AG04450 (cell line): ENCODE measurements at regions not wholly inside any gene's neighbourhood (a gene's known extent, or its start where the extent isn't known, plus 50 kb on each side); places are given as distances from the start of the nearest gene placed in this dataset.

ENCODE experiments used
- CTCF ChIA-PET: fragments of 300-600, 350-600 bp; formaldehyde crosslinking; extraction: SDS; loops from one replicate; lab custom pipeline; 2022; ENCODE audit warnings: antibody characterized with exemption, inconsistent platforms; lab: Charles Lee
- POLR2A ChIA-PET: fragments of 350-600 bp; formaldehyde crosslinking; extraction: SDS; loops from one replicate; lab custom pipeline; 2021; ENCODE audit warnings: antibody characterized with exemption, inconsistent platforms; lab: Yijun Ruan, JAX
- DNase-seq: peaks from one replicate; pipeline ENCODE4 v3.0.0-alpha.2; 2011; ENCODE audit warnings: low read depth, low spot score
- H3K27ac ChIP-seq: one replicate; pipeline ENCODE4 v1.5.1; 2012; ENCODE audit warnings: low read depth, low read length, control low read depth
- H3K27me3 ChIP-seq: one replicate; pipeline ENCODE4 v1.6.0; 2012; ENCODE audit warnings: low read length; ENCODE audit not compliant: control insufficient read depth, insufficient read depth
- H3K4me3 ChIP-seq: 2 replicates; pipeline ENCODE4 v1.5.1; 2011; ENCODE audit warnings: mild to moderate bottlenecking, low read depth, low read length, control low read depth
- H3K9me3 ChIP-seq: 2 replicates; pipeline ENCODE4 v1.5.1; 2012; ENCODE audit warnings: low read length; ENCODE audit not compliant: control insufficient read depth, insufficient read depth
- TF ChIP-seq, protein P1 (sequence below): IDR thresholded peaks from 2 replicates; pipeline ENCODE4 v1.5.1; 2011; ENCODE audit warnings: low read depth, low read length, control low read depth, inconsistent platforms

DNA sequence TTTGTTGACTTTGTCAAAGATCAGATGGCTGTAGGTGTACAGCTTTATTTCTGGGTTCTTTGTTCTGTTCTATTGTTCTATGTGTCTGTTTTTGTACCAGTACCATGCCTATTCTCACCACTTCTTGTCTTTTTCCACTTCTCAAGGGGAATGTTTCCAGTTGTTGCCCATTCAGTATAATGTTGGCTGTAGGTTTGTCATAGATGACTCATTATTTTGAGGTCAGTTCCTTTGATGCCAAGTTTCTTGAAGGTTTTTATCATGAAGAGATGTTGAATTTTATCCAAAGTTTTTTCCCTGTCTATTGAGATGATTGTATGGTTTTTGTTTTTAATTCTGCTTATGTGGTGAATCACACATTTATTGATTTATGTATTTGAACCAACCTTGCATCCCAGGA lies 216.7 kb upstream of the RNF32 start:
- CTCF ChIA-PET: no interaction called here
- TF ChIP-seq, protein P1, sequence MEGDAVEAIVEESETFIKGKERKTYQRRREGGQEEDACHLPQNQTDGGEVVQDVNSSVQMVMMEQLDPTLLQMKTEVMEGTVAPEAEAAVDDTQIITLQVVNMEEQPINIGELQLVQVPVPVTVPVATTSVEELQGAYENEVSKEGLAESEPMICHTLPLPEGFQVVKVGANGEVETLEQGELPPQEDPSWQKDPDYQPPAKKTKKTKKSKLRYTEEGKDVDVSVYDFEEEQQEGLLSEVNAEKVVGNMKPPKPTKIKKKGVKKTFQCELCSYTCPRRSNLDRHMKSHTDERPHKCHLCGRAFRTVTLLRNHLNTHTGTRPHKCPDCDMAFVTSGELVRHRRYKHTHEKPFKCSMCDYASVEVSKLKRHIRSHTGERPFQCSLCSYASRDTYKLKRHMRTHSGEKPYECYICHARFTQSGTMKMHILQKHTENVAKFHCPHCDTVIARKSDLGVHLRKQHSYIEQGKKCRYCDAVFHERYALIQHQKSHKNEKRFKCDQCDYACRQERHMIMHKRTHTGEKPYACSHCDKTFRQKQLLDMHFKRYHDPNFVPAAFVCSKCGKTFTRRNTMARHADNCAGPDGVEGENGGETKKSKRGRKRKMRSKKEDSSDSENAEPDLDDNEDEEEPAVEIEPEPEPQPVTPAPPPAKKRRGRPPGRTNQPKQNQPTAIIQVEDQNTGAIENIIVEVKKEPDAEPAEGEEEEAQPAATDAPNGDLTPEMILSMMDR: no peak
- Histone ChIP-seq H3K4me3 (no peak overlapping the region), H3K27ac (no peak overlapping the region), H3K27me3 (no peaks in the 10 kb centered on the region), H3K9me3 (peaks cover 6% of the 10 kb centered on the region; the same call in 1 of the 2 replicates)
- POLR2A ChIA-PET: no interaction called here
- DNase-seq: no peak

DNA sequence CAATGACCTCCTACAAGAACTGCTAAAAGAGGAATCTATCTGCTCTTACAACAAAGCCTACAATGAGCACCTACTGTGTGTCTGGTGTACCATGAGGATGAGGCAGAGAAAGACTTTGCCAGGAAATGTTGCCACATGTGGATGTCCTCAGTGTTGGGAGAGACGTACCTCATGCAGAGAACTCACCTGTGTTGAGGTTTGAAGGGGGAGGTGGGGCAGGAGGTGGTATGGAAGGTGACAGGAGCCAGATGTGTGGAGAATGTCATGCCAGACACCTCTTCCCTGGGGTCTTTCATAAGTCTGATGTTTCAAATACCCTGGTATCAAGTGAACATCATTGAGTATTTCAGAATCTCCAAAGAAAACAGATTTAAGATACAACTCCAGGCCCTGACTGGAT lies 220.1 kb upstream of the RNF32 start:
- no peak for DNase-seq
- CTCF ChIA-PET: no interaction called here
- POLR2A ChIA-PET: no interaction called here

DNA sequence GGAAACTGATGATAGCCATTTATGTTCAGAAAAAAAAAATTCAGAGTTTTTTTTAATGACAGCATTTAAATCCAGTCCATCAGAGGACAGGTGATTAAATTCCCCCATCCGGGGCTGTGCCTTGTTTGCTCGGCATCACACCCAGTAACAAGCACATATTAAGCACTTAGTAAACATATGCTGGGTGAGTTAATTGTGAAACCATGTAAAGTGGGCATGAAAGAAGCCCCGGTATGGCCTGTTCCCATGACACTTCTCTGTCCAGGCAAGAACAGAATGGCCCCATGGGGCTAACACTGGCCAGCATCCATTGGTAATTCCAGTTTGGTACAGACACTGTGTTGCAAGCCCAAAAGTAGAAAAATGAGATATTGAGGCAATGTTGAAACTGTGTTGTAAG lies 220.8 kb upstream of the RNF32 start:
- no peaks in the 10 kb centered on the region for H3K27me3 ChIP-seq
- CTCF ChIA-PET: no interaction called here

More for the DNA sequence above, 220.1 kb upstream of the RNF32 start:
- H3K27me3 ChIP-seq: no peaks in the 10 kb centered on the region
- no peak overlapping the region for H3K27ac ChIP-seq
- peaks cover 28% of the 10 kb centered on the region for H3K9me3 ChIP-seq
- TF ChIP-seq, protein P1: no peak
- H3K4me3 ChIP-seq: no peak overlapping the region

DNA sequence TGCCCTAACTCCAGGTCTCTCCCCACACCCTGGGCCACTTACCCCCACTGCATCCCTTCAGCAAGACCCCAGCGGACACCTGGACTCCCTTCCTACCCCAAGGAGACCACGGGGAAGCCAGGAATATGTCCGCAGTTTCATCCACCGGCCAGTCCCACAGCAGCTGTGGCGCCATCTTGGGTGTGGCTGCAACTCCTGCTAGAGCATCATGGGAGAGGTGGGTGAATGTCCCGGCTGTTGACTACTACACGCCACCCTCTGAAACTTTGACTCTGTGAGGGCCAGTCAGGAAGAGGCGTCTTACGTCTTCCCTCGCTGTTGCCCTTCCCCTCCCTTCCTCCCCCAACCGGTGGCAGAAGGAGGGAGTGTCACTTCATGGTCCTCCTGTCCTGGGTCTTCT lies 238.3 kb upstream of the RNF32 start:
- ChIA-PET POLR2A (no interaction called here), CTCF (no interaction called here)
- TF ChIP-seq, protein P1: no peak
- H3K27me3 ChIP-seq: no peaks in the 10 kb centered on the region
- DNase-seq: no peak
- no peak overlapping the region for H3K27ac ChIP-seq
- H3K9me3 ChIP-seq: peaks cover 19% of the 10 kb centered on the region
- H3K4me3 ChIP-seq: no peak overlapping the region

More for the DNA sequence above, 220.8 kb upstream of the RNF32 start:
- POLR2A ChIA-PET: no interaction called here
- TF ChIP-seq, protein P1: no peak
- Histone ChIP-seq H3K9me3 (peaks cover 35% of the 10 kb centered on the region), H3K4me3 (no peak overlapping the region), H3K27ac (no peak overlapping the region)
- no peak for DNase-seq

DNA sequence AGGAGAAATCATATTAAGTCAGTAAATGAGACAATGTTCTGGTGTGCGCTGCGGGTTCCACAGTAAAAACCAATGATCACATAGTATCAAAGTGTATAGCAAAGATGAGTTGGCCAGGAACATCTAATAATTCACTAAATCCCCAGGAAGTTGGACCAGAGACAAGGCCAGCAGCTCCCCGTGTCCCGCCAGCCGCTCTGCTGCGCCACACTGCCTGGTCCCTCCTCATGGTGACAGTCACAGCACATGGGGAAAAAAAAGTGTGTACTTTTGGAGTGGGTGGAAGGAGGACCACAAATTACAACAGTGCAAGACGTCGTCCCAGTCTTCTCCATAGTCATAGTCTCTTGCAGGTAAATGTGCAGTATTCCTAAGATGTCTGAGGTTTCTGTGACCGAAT lies 239.0 kb upstream of the RNF32 start:
- Histone ChIP-seq H3K4me3 (no peak overlapping the region), H3K27ac (no peak overlapping the region), H3K27me3 (no peaks in the 10 kb centered on the region), H3K9me3 (peaks cover 26% of the 10 kb centered on the region)
- ChIA-PET CTCF (no interaction called here), POLR2A (no interaction called here)
- no peak for DNase-seq
- TF ChIP-seq, protein P1: no peak
